Keratinocyte (primary cell): ENCODE measurements at regions not wholly inside any gene's neighbourhood (a gene's known extent, or its start where the extent isn't known, plus 50 kb on each side); places are given as distances from the start of the nearest gene placed in this dataset.

Experiments
- DNase-seq: peaks from one replicate; pipeline ENCODE4 v3.0.0-alpha.2; 2011; ENCODE audit warnings: low read depth, missing footprints, low spot score
- FAIRE-seq: peaks from 2 replicates; lab custom pipeline; 2011; peaks lifted over from hg19 to GRCh38; lab: Jason Lieb, UNC
- H2AFZ ChIP-seq: 2 replicates; pipeline ENCODE4 v1.6.0; 2012; ENCODE audit warnings: low read length, control low read depth, inconsistent platforms; ENCODE audit not compliant: control insufficient read depth
- H3K27ac ChIP-seq: 2 replicates; pipeline ENCODE4 v1.5.1; 2011; ENCODE audit warnings: low read length; ENCODE audit not compliant: control insufficient read depth, insufficient read depth
- H3K27me3 ChIP-seq: 3 replicates; pipeline ENCODE4 v1.6.0; 2011; ENCODE audit warnings: low read length; ENCODE audit not compliant: control insufficient read depth, insufficient read depth; ENCODE audit errors: extremely low read depth
- H3K36me3 ChIP-seq, 2 experiments: 2 replicates in 1 of 2; 3 replicates in 1 of 2; pipeline ENCODE4 v1.5.1; 2011; ENCODE audit warnings: low read length in 2 of 2, mild to moderate bottlenecking in 1 of 2; ENCODE audit not compliant: control insufficient read depth in 2 of 2, insufficient read depth in 2 of 2; ENCODE audit errors: extremely low read depth in 1 of 2
- H3K4me1 ChIP-seq: 3 replicates; pipeline ENCODE4 v1.5.1; 2011; ENCODE audit warnings: low read length; ENCODE audit not compliant: control insufficient read depth, insufficient read depth; ENCODE audit errors: extremely low read depth
- H3K4me2 ChIP-seq: 3 replicates; pipeline ENCODE4 v1.6.0; 2011; ENCODE audit warnings: low read depth, low read length; ENCODE audit not compliant: control insufficient read depth, insufficient read depth; ENCODE audit errors: extremely low read depth
- H3K4me3 ChIP-seq, 3 experiments: fragments of 200-600 bp in 1 of 3; sonication (generic) in 1 of 3; 2 replicates in 2 of 3; 3 replicates in 1 of 3; pipeline ENCODE4 v1.5.1; 2011 to 2016; ENCODE audit warnings: low read length in 3 of 3, mild to moderate bottlenecking in 3 of 3, control low read depth in 2 of 3, inconsistent platforms in 1 of 3, low read depth in 1 of 3, mixed read lengths in 1 of 3, mixed run types in 1 of 3, moderate library complexity in 1 of 3; ENCODE audit not compliant: control insufficient read depth in 2 of 3, insufficient read depth in 2 of 3; ENCODE audit errors: extremely low read depth in 1 of 3
- H3K79me2 ChIP-seq: 2 replicates; pipeline ENCODE4 v1.6.0; 2012; ENCODE audit warnings: low read length; ENCODE audit not compliant: control insufficient read depth, insufficient read depth
- H3K9ac ChIP-seq: 3 replicates; pipeline ENCODE4 v1.6.0; 2011; ENCODE audit warnings: low read length; ENCODE audit not compliant: control insufficient read depth, insufficient read depth; ENCODE audit errors: extremely low read depth
- H3K9me1 ChIP-seq: 3 replicates; pipeline ENCODE4 v1.6.0; 2011; ENCODE audit warnings: low read length; ENCODE audit not compliant: control insufficient read depth, insufficient read depth; ENCODE audit errors: extremely low read depth
- H3K9me3 ChIP-seq: 2 replicates; pipeline ENCODE4 v1.5.1; 2012; ENCODE audit warnings: low read depth, low read length; ENCODE audit not compliant: control insufficient read depth
- H4K20me1 ChIP-seq: 3 replicates; pipeline ENCODE4 v1.6.0; 2011; ENCODE audit warnings: low read length; ENCODE audit not compliant: control insufficient read depth, insufficient read depth; ENCODE audit errors: extremely low read depth
- CTCF ChIP-seq, 3 experiments: IDR thresholded peaks in 1 of 3; conservative IDR thresholded peaks in 1 of 3; optimal IDR thresholded peaks in 1 of 3; 2 replicates in 2 of 3; 3 replicates in 1 of 3; pipeline versions ENCODE3 to v1.5.1; 2011; ENCODE audit warnings: low read length in 3 of 3, mild to moderate bottlenecking in 3 of 3, moderate library complexity in 2 of 3, control low read depth in 1 of 3, inconsistent platforms in 1 of 3; ENCODE audit not compliant: insufficient read depth in 2 of 3; ENCODE audit errors: extremely low read depth in 1 of 3
- EZH2 ChIP-seq: IDR thresholded peaks from one replicate; pipeline ENCODE4 v1.6.1; 2012; ENCODE audit warnings: inconsistent platforms, mild to moderate bottlenecking, low read length, moderate library complexity
- dilution Hi-C: fragments of 300-500 bp; cut with MboI; formaldehyde crosslinking; loops from one replicate; pipeline ENCODE4 v1.7.0; 2020; ENCODE audit warnings: low sequenced_read_pairs; ENCODE audit not compliant: extremely low pct_ligation_motif_present

- Histone ChIP-seq H3K36me3 (no peaks in the 10 kb centered on the region), H3K27ac (no peak overlapping the region), H3K9ac (no peak overlapping the region), H3K79me2 (no peaks in the 10 kb centered on the region), H3K9me1 (no peaks in the 10 kb centered on the region), H3K4me3 (no peak overlapping the region), H3K9me3 (no peaks in the 10 kb centered on the region), H3K27me3 (peaks cover 16% of the 10 kb centered on the region), H2AFZ (no peak overlapping the region), H4K20me1 (no peaks in the 10 kb centered on the region), H3K4me1 (no peaks in the 10 kb centered on the region), H3K4me2 (no peak overlapping the region)
- DNase-seq = no peak
- dilution Hi-C loops = no loop called here
- FAIRE-seq = no peak
- TF ChIP-seq CTCF (optimal IDR thresholded peaks at IDR 0.05 in 1 of 3, IDR thresholded peaks at IDR 0.05 in 1 of 3, conservative IDR thresholded peaks at IDR 0.05 in 1 of 3; ENCODE audit: extremely low read depth in 1 of 3, insufficient read depth in 2 of 3, low read length in 3 of 3) (no peak), EZH2 (no peak)
Measured at GRCh38 chr15:38620851-38621594, 56.4 kb upstream of the RASGRP1 start.

- no peak overlapping the region for H3K9ac ChIP-seq
- FAIRE-seq (no peak), DNase-seq (no peak)
- no peaks in the 10 kb centered on the region for H3K9me3 ChIP-seq
- no peak for TF ChIP-seq CTCF (optimal IDR thresholded peaks at IDR 0.05 in 1 of 3, IDR thresholded peaks at IDR 0.05 in 1 of 3, conservative IDR thresholded peaks at IDR 0.05 in 1 of 3; ENCODE audit: extremely low read depth in 1 of 3, insufficient read depth in 2 of 3, low read length in 3 of 3)
- no peak overlapping the region for H3K4me2 ChIP-seq
- no peak overlapping the region for H2AFZ ChIP-seq
- dilution Hi-C loops = no loop called here
- no peaks in the 10 kb centered on the region for H3K9me1 ChIP-seq
- no peak overlapping the region for H3K4me3 ChIP-seq
- H3K36me3 ChIP-seq = no peaks in the 10 kb centered on the region
- no peaks in the 10 kb centered on the region for H4K20me1 ChIP-seq
- no peaks in the 10 kb centered on the region for H3K79me2 ChIP-seq
- no peaks in the 10 kb centered on the region for H3K4me1 ChIP-seq
- no peak overlapping the region for H3K27ac ChIP-seq
- H3K27me3 ChIP-seq = peaks cover 16% of the 10 kb centered on the region
Measured at GRCh38 chr15:38622304-38622703, 57.7 kb upstream of the RASGRP1 start.
